CD4-positive, alpha-beta T cell (primary cell): ENCODE measurements at regions not wholly inside any gene's neighbourhood (a gene's known extent, or its start where the extent isn't known, plus 50 kb on each side); places are given as distances from the start of the nearest gene placed in this dataset.

Experiments
- ATAC-seq: fragments of 200-7000 bp; cut with Tn5 transposase; one replicate; pipeline ENCODE4 v1.10.0; 2022; ENCODE audit warnings: mild to moderate bottlenecking; ENCODE audit not compliant: poor library complexity
- CTCF ChIA-PET: fragments of 350-600 bp; sonication (Branson Sonifier 250); formaldehyde crosslinking; loops from one replicate; lab custom pipeline; 2021; ENCODE audit warnings: antibody characterized with exemption, inconsistent platforms; lab: Charles Lee
- POLR2A ChIA-PET: fragments of 350-600 bp; sonication (Branson Sonifier 250); formaldehyde crosslinking; loops from one replicate; lab custom pipeline; 2021; ENCODE audit warnings: antibody characterized with exemption, inconsistent platforms; lab: Charles Lee
- DNase-seq, 14 experiments: peaks; one replicate each; pipeline ENCODE4 v3.0.0-alpha.2; 2013 to 2020; ENCODE audit warnings: mixed read lengths in 2 of 14
- H3K27ac ChIP-seq, 2 donors: one replicate each; pipeline versions ENCODE4 v1.5.1 to v1.7.0; 2013; ENCODE audit warnings: low read length in 2 of 2, low read depth in 1 of 2, mild to moderate bottlenecking in 1 of 2
- H3K27me3 ChIP-seq, 2 experiments: 1 replicate in 1 of 2; 2 replicates in 1 of 2; pipeline versions ENCODE4 v1.6.1 to v1.7.0; 2013; ENCODE audit warnings: low read length in 2 of 2, control low read depth in 1 of 2, mild to moderate bottlenecking in 1 of 2, moderate library complexity in 1 of 2; ENCODE audit not compliant: insufficient read depth in 2 of 2, control insufficient read depth in 1 of 2
- H3K36me3 ChIP-seq: one replicate; pipeline ENCODE4 v1.6.1; 2013; ENCODE audit warnings: low read length, control low read depth; ENCODE audit not compliant: insufficient read depth
- H3K4me1 ChIP-seq: one replicate; pipeline ENCODE4 v1.6.1; 2013; ENCODE audit warnings: low read length, control low read depth; ENCODE audit not compliant: insufficient read depth
- H3K4me3 ChIP-seq: one replicate; pipeline ENCODE4 v1.5.1; 2013; ENCODE audit warnings: mild to moderate bottlenecking, low read length, moderate library complexity
- H3K9me3 ChIP-seq, 2 experiments: 1 replicate in 1 of 2; 2 replicates in 1 of 2; pipeline versions ENCODE4 v1.6.1 to v1.7.0; 2013; ENCODE audit warnings: low read length in 2 of 2, mild to moderate bottlenecking in 2 of 2, control low read depth in 1 of 2, moderate library complexity in 1 of 2; ENCODE audit not compliant: control insufficient read depth in 1 of 2, insufficient read depth in 1 of 2
- H3K27ac Mint-ChIP-seq: one replicate; pipeline ENCODE4 v1.8.0; 2020; ENCODE audit warnings: mixed read lengths
- H3K27me3 Mint-ChIP-seq: one replicate; pipeline ENCODE4 v1.8.0; 2021; ENCODE audit warnings: mixed read lengths
- H3K36me3 Mint-ChIP-seq: one replicate; pipeline ENCODE4 v1.8.0; 2021; ENCODE audit warnings: low read depth, mixed read lengths
- H3K4me1 Mint-ChIP-seq: one replicate; pipeline ENCODE4 v1.8.0; 2021; ENCODE audit warnings: low read depth, mixed read lengths
- H3K4me3 Mint-ChIP-seq: one replicate; pipeline ENCODE4 v1.8.0; 2020; ENCODE audit warnings: mild to moderate bottlenecking, mixed read lengths
- H3K9me3 Mint-ChIP-seq: one replicate; pipeline ENCODE4 v1.8.0; 2020; ENCODE audit warnings: mixed read lengths
- CTCF ChIP-seq: fragments of 200-600 bp; IDR thresholded peaks from one replicate; pipeline ENCODE4 v1.8.0; 2022; ENCODE audit warnings: antibody characterized with exemption, mild to moderate bottlenecking
- intact Hi-C, 2 experiments: fragments of 100-400 bp; cut with DNase I in 1 of 2; cut with micrococcal nuclease in 1 of 2; formaldehyde crosslinking; loops; one replicate each; pipeline versions ENCODE4 v1.15.1 to v1.9.0; 2023 to 2025; cut with DNase I, micrococcal nuclease

DNA sequence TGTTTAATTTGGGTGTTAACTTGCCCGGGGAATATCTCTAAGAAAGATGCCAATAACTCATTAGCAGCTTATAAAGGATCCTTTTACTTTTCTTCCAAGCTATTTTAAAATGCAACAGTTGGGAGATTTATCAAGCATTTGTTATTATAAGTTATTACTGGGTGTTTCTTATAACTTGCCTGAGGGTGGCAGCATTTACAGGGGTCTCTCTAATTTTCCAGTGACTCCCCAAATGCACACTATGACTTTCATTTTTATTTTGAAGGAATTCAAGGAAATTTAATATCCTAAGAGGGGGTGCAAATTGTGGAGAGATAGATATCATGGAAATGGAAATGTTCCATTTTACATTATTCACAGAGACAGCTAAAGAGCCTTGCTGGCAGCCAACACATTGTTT, 138.0 kb downstream of the PDGFRA start:
- Mint-ChIP-seq H3K36me3 (no peaks in the 10 kb centered on the region), H3K9me3 (no peaks in the 10 kb centered on the region), H3K4me1 (no peaks in the 10 kb centered on the region), H3K27me3 (peaks cover 18% of the 10 kb centered on the region), H3K27ac (no peak overlapping the region), H3K4me3 (no peak overlapping the region)
- intact Hi-C loops: no loop called here
- DNase-seq: no peak
- Histone ChIP-seq H3K4me1 (no peaks in the 10 kb centered on the region), H3K27me3 (no peaks in the 10 kb centered on the region), H3K36me3 (no peaks in the 10 kb centered on the region), H3K9me3 (peaks cover 0 to 8% of the 10 kb centered on the region in 2 experiments), H3K4me3 (no peak overlapping the region), H3K27ac (no peak overlapping the region)
- TF ChIP-seq CTCF: no peak
- POLR2A ChIA-PET: no interaction called here
- no peak for ATAC-seq
- CTCF ChIA-PET: no interaction called here

GRCh38 chr4:54368281-54369265, 139.5 kb downstream of the PDGFRA start:
- ChIA-PET POLR2A (no interaction called here), CTCF (no interaction called here)
- no peaks in the 10 kb centered on the region for H3K27me3 ChIP-seq
- Mint-ChIP-seq H3K27me3 (peaks cover 18% of the 10 kb centered on the region), H3K9me3 (no peaks in the 10 kb centered on the region), H3K4me3 (no peak overlapping the region), H3K36me3 (no peaks in the 10 kb centered on the region), H3K4me1 (no peaks in the 10 kb centered on the region), H3K27ac (no peak overlapping the region)
- ATAC-seq (no peak), DNase-seq (no peak)
- H3K27ac ChIP-seq: no peak overlapping the region
- H3K4me1 ChIP-seq: no peaks in the 10 kb centered on the region
- H3K4me3 ChIP-seq: no peak overlapping the region
- intact Hi-C loops: no loop called here
- H3K36me3 ChIP-seq: no peaks in the 10 kb centered on the region
- H3K9me3 ChIP-seq: peaks cover 0 to 8% of the 10 kb centered on the region in 2 experiments
- TF ChIP-seq CTCF: no peak

DNA sequence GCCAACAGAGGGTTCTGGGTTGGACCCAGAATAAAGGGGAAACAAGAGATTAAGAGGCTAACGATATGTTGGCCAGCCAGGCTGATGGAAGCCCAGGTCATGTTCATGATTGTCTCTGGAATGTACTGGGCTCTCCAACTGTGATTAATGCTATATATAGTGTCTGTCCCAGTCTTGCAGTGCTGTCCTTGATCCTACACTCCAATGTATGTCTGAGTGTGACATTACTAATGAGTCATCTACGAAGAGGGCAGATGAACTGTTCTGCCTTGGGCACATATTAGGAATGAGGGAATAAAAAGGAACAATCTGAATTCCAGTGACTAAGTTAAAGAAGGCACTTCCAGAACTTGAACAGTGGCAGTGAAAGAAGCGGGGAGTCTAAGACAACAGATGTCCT, 142.1 kb downstream of the PDGFRA start:
- no peak overlapping the region for H3K4me3 Mint-ChIP-seq
- no peaks in the 10 kb centered on the region for H3K9me3 Mint-ChIP-seq
- Histone ChIP-seq H3K4me1 (no peaks in the 10 kb centered on the region), H3K4me3 (no peak overlapping the region), H3K36me3 (no peaks in the 10 kb centered on the region), H3K9me3 (no peaks in the 10 kb centered on the region), H3K27ac (no peak overlapping the region), H3K27me3 (no peaks in the 10 kb centered on the region)
- peaks cover 9% of the 10 kb centered on the region for H3K27me3 Mint-ChIP-seq
- CTCF ChIA-PET: no interaction called here
- ATAC-seq (no peak), DNase-seq (no peak)
- H3K27ac Mint-ChIP-seq: no peak overlapping the region
- H3K4me1 Mint-ChIP-seq: no peaks in the 10 kb centered on the region
- no peak for TF ChIP-seq CTCF
- no peaks in the 10 kb centered on the region for H3K36me3 Mint-ChIP-seq
- POLR2A ChIA-PET: no interaction called here
- intact Hi-C loops: no loop called here
